GOT3 (cell line): ENCODE measurements at regions not wholly inside any gene's neighbourhood (a gene's known extent, or its start where the extent isn't known, plus 50 kb on each side); places are given as distances from the start of the nearest gene placed in this dataset.
A peak's percentile ranks its signal among the peaks of the same experiment; 100 is the strongest.
"Not testable (repeated sequence)": the region's sequence is repeated elsewhere in the genome, so short reads cannot be mapped to it uniquely, and the experiment has no call there.

Source experiments
- DNase-seq: peaks from one replicate; lab custom pipeline; 2025; ENCODE audit warnings: mixed read lengths; lab: John Stamatoyannopoulos, UW

DNA sequence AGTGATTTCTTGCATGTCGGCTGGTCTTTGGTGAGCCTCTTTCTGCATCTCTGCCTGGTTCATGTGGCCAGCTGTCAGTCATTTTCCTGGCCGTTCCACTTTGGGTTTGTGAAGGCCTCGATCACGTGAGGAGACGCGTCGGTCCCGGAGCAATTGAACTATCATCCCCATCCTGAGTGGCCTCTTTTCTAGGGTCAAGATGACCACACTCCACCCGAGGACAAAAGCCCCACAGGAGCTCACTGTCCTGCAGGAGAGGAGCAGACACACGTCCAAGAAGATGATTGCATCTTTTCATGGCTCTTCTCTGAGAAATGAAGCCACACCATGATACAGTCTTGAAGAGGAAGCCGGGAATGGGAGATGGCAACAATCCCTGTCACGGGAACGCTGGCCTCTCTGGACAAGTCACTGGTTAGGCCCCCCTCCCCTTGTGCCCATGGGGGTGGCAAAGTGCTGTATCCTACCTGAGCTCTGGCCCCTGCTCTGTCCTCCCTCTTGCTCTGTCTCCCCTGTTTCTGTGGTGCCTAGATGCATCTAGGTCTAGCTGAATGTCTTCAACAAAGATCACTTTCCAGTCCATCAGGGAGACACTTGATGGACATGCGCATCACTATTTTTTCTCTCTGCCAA, 291.4 kb upstream of the ZNF337 start:
- not testable (repeated sequence) for DNase-seq

DNA sequence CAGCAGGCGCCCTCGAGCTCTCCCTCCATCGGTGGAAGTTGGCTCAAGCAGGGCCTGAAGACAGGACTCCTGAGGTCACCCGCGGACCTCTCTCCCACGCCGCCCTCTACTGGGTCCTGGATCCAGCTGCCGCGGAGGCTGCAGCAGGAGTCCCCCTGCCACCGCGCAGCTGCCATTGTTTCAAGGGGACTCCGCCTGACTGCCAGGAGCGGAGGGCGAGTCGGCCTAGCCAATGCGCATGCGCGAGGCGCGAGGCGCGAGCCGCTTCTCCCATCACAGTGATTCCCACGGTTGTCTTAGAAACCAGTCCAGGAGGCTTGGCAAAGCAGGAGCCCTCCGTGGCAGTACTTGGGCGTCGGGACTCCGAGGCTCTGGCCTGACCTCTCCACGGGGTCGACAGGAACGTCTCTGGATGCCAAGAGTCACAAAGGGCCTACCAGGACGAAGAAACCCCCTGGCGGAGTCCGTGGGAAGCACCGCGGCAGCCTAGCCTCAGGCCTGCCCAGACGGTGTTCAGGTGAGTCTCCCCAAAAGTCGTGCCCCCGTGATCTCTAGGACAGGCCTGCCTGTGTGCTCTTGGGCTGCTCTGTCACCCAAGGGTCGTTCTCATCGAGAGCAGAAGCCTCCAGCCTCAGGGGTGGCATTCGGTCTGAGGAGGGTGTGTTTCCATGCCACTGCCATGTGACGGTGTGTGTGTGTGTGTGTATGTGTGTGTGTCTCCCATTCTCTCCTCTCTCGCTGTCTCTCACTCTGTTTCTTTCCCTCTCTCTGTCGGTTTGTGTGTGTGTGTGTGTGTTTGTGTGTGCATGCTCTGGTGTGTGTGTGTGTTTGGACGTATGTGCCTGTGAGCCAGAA, 290.6 kb upstream of the ZNF337 start:
- no peak for DNase-seq

GRCh38 chr20:25985597-25985996, 288.9 kb upstream of the ZNF337 start:
- no peak for DNase-seq

DNA sequence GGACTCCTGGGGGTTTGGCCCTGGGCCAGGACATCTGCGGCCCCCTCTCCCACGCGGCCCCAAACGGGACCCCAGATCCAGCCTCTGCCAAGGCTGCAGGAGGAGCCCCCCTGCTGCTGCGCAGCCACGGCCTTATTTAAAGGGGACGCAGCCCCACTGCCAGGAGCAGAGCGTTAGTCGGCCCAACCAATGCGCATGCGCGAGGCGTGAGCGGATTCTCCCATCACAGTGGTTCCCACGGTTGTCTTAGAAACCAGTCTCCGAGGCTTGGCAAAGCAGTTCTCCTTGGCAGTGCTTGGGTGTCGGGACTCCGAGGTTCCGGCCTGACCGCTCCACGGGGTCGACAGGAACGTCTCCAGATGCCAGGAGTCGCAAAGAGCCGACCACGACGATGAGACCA, 288.3 kb upstream of the ZNF337 start:
- DNase-seq = peak; percentile 38

GRCh38 chr20:25982701-25983100, 286.0 kb upstream of the ZNF337 start:
- DNase-seq = not testable (repeated sequence)

GRCh38 chr20:25978450-25979190, 282.0 kb upstream of the ZNF337 start:
- not testable (repeated sequence) for DNase-seq

DNA sequence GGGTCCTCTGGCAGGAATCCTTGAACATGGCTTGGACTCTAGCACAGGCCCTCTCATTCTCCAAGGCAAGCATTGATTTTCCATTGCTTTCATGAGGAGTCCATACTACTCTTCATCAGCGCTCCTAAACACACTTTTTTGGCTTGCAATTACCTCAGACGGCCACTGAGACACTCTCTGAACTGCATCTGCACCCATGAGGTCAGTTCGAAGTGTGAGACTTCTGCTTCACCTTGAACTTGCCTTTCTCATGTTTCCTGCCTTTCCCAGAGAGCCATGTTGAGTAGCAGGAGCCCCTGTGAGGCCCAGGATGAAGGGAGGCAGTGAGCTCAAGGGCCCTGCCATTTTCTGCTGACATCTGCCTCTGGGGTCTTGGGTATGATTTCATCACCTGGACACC, 279.2 kb upstream of the ZNF337 start:
- not testable (repeated sequence) for DNase-seq

DNA sequence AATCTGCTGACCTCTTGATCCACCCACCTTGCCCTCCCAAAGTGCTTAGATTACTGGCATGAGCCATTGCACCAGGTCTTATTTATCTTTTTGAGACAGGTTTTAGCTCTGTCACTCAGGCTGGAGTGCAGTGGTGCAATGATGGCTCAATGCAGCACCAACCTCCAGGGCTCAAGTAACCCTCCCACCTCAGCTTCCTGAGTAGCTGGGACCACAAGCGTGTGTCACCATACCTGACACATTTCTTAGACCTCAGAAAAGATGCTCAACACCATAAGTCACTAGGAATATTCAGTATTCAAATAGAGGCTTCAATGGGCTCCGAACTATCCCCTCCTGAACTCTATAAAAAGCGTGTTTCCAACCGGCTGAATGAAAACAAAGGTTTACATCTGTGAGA, 268.6 kb upstream of the ZNF337 start:
- not testable (repeated sequence) for DNase-seq

DNA sequence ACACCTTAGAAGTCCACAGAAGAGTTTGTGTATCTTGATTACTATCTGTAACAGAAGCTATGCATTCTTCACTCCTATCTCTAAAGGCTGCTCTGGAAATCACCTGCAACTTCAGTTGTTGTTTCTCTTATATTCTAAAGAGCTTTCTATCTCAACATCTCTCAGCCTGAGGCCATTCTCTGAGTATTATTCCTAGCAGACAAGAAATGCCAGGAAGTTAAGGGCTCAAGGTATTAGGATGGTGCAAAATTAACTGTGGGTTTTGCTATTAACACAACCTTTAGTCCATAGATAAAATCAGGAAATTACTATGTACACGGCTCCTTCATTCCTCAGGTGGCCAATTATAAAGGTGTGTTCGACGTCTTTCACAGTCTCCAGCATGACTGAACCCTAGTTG, 257.2 kb upstream of the ZNF337 start:
- DNase-seq = not testable (repeated sequence)

DNA sequence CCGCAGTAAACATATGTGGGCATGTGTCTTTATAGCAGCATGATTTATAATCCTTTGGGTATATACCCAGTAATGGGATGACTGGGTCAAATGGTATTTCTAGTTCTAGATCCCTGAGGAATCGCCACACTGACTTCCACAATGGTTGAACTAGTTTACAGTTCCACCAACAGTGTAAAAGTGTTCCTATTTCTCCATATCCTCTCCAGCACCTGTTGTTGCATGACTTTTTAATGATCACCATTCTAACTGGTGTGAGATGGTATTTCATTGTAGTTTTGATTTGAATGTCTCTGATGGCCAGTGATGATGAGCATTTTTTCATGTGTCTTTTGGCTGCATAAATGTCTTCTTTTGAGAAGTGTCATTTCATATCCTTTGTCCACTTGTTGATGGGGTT, 238.6 kb upstream of the ZNF337 start:
- not testable (repeated sequence) for DNase-seq

GRCh38 chr20:25932806-25933205, 236.2 kb upstream of the ZNF337 start:
- DNase-seq = not testable (repeated sequence)

DNA sequence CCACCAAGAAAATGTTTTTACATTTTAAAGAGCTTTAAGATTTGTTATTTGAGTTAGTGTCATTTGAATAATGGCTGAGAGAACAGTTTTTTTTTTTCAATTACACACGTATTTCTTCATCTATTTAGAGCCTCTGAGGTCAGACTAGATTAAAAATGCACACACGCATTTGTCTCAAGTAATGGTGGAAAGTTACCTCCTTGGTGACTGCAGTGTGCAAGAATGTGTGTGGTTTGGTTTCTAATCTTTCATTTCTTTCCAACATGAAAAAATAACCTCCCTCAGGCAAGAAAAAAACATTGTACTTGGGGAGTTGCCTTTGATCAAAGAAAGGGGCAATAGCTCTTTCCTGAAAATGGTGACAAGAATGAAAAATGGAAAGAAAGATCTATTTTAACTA, 235.5 kb upstream of the ZNF337 start:
- DNase-seq = not testable (repeated sequence)

- not testable (repeated sequence) for DNase-seq
These were observed 205.7 kb upstream of the ZNF337 start for GRCh38 chr20:25902321-25902720.

- DNase-seq = not testable (repeated sequence)
These were observed 202.0 kb upstream of the ZNF337 start for GRCh38 chr20:25898663-25899062.

DNA sequence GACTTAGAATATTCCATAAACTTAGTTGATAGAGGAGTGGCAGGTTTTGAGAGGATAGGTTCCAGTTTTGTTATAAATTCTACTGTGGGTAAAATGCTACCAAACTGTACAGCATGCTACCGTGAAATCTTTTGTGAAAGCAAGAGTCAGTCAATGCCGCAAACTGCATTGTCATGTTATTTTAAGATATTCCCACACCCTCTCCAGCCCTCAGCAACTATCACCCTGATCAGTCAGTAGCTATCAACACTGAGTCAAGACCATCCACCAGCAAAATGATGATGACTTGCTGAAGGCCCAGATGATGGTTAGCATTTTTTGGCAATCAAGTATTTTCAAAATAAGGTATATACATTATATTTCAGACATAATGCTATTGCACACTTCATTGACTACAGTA, 182.4 kb upstream of the ZNF337 start:
- not testable (repeated sequence) for DNase-seq

DNA sequence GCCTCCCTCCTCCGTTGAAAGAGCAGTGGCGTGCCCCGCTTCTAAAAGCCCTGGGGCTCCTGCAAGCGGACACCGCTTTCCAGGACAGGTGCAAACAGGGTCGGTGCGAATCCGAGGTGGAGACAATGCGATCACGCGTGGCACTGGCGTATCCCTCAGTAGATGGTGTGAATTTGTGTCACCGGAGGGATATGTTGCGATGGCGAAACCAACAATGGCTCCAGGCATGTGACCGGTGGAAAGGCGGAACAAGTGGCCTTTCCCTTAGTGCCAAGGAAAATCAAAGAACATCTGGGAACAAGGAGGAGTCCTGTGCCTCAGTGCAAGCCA, 172.0 kb upstream of the ZNF337 start:
- not testable (repeated sequence) for DNase-seq

- peak; percentile 43 for DNase-seq
These were observed 171.4 kb upstream of the ZNF337 start for GRCh38 chr20:25867776-25868649.

- not testable (repeated sequence) for DNase-seq
These were observed 170.5 kb upstream of the ZNF337 start for GRCh38 chr20:25867015-25867775.

DNA sequence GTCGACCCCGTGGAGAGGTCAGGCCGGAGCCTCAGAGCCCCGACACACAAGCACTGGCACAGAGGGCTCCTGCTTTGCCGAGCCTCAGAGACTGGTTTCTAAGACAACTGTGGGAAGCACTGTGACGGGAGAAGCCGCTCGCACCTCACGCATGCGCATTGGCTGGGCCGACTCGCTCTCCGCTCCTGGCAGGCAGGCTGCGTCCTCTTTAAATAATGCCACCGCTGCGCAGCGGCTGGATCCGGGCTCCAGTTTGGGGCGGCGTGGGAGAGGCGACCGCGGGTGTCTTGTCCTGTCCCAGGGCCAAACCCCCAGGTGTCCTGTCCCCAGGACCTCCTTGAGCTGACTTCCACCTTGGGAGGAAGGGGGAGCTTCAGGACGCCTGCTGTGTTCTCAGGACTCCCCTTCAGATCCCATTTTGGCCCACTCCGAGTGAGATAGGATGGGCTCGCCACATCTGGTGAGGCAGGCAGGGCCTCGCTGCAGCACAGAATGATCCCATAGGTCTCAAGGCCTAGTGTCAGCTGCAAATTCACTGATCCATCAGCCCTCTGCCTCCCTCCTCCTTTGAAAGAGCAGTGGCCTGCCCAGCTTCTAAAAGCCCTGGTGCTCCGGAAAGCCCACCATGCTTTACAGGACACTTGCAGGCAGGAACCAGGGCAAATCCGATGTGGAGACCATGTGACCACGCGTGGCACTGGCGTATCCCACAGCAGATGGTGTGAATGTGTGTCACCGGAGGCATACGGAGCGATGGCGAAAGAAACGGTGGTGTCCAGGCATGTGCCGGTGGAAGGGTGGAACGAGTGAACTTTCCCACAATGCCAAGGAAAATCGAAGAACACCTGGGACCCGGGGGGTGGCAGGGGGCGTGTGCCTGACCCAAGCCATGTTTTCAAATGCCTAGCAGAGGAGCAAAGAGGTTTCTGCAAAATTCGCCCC, 169.3 kb upstream of the ZNF337 start:
- no peak for DNase-seq
